ENCODE measurements at regions not wholly inside any gene's neighbourhood (a gene's known extent, or its start where the extent isn't known, plus 50 kb on each side); places are given as distances from the start of the nearest gene placed in this dataset.
"Not testable (repeated sequence)": the region's sequence is repeated elsewhere in the genome, so short reads cannot be mapped to it uniquely, and the experiment has no call there.

- Mint-ChIP-seq H3K27me3 (peaks cover 4 to 8% of the 10 kb centered on the region in 2 donors), H3K27ac (no peak overlapping the region), H3K4me3 (no peak overlapping the region), H3K4me1 (peaks cover 19 to 28% of the 10 kb centered on the region in 2 donors), H3K9me3 (peaks cover 0 to 3% of the 10 kb centered on the region in 2 donors), H3K36me3 (no peaks in the 10 kb centered on the region)
- peak; percentile 38 for DNase-seq
- ATAC-seq (replicated peaks), result peak; percentile 80 to 86
Measured at GRCh38 chr7:28328822-28329660, 83.3 kb upstream of the CREB5 start.

- peak; percentile 64 to 65 for ATAC-seq (replicated peaks)
- Mint-ChIP-seq H3K9me3 (peaks cover 0 to 6% of the 10 kb centered on the region in 2 donors), H3K36me3 (no peaks in the 10 kb centered on the region), H3K27me3 (peaks cover 4 to 8% of the 10 kb centered on the region in 2 donors), H3K27ac (no peak overlapping the region), H3K4me3 (peak overlapping the region in 1 of 2 donors; percentile 54), H3K4me1 (peaks cover 19 to 28% of the 10 kb centered on the region in 2 donors)
- DNase-seq, result peak; percentile 19
Measured at GRCh38 chr7:28329661-28330363, 82.5 kb upstream of the CREB5 start.

DNA sequence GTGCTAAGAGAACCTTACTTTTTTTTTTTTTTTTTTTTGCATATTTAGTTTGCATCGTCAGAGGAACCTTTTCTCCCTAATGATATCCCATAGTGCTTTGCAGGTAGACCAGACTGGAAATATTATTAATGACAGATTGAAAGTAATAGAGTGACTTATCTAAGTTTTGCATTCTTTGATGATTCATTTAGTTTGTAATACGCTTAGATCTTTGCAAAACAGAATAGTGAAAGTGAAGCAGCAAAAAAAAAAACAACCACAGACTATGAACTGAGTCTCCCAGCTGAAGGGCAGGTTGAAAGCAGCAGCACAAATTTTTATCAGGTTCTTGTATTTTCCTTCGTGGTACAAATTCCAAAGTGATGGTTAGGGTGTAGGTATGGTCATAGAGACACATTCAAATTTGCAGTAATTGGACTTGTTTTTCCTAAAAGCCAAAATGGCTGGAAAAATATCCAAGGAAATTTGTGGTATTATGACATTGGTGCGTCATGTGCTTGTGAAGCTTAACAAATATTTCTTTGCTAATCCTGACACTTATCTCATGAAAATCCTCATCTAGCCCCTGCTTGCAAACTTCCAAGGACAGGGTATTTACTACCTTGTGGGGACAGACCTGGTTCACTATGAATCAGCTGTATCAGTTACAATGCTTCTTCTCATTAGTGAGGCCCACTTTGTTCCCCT is 81.8 kb upstream of the CREB5 start:
- Mint-ChIP-seq H3K4me3 (peak overlapping the region; percentile 44 to 54), H3K36me3 (no peaks in the 10 kb centered on the region), H3K4me1 (peaks cover 19 to 28% of the 10 kb centered on the region in 2 donors), H3K27me3 (peaks cover 1 to 8% of the 10 kb centered on the region in 2 donors), H3K9me3 (peaks cover 0 to 8% of the 10 kb centered on the region in 2 donors), H3K27ac (no peak overlapping the region)
- DNase-seq, result no peak
- ATAC-seq (replicated peaks), result peak; percentile 40 to 54

GRCh38 chr7:28332046-28332445 is 80.3 kb upstream of the CREB5 start:
- H3K27ac Mint-ChIP-seq, result no peak overlapping the region
- H3K27me3 Mint-ChIP-seq, result peaks cover 0 to 8% of the 10 kb centered on the region in 2 donors
- no peak for DNase-seq
- H3K4me3 Mint-ChIP-seq, result no peak overlapping the region
- H3K36me3 Mint-ChIP-seq, result no peaks in the 10 kb centered on the region
- H3K9me3 Mint-ChIP-seq, result peaks cover 0 to 8% of the 10 kb centered on the region in 2 donors
- no peak for ATAC-seq (replicated peaks)
- peaks cover 19 to 28% of the 10 kb centered on the region in 2 donors for H3K4me1 Mint-ChIP-seq

- not testable (repeated sequence) for H3K27ac Mint-ChIP-seq; H3K9me3 Mint-ChIP-seq; H3K36me3 Mint-ChIP-seq; ATAC-seq (replicated peaks); DNase-seq; H3K4me3 Mint-ChIP-seq
- peaks cover 19 to 28% of the 10 kb centered on the region in 2 donors for H3K4me1 Mint-ChIP-seq
- peaks cover 3 to 13% of the 10 kb centered on the region in 2 donors for H3K27me3 Mint-ChIP-seq
Measured at GRCh38 chr7:28333548-28333947, 78.8 kb upstream of the CREB5 start.

DNA sequence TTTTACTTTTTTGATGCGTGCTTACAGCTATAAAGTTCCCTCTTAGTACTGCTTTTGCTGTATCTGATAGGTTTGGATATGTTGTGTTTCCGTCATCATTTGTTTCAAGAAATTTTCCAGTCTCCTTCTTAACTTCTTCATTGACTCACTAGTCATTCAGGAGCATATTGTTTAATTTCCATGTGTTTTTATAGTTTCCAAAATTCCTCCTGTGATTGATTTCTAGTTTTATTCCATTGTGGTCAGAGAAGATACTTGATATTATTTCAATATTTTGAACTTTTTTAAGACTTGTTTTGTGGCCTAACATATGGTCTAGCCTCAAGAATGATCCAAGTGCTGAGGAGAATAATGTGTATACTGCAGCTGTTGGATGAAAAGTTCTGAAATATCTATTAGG is 75.5 kb upstream of the CREB5 start:
- H3K27me3 Mint-ChIP-seq, result peaks cover 19 to 21% of the 10 kb centered on the region in 2 donors

DNA sequence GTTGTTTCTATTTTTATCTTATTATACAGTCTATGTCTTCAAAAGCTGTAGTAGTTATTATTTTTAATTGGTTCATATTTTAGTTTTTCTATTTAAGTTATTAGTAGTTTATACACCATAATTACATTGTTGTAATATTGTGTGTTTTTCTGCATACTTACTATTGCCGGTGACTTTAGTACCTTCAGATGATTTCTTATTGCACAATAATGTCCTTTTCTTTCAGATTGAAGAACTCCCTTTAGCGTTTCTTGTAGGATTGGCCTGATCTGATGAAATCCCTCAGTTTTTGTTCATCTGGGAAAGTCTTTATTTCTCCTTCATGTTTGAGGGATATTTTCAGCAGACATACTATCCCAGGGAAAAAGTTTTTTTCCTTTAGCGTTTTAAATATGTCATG is 74.3 kb upstream of the CREB5 start:
- H3K36me3 Mint-ChIP-seq, result no peaks in the 10 kb centered on the region
- H3K27me3 Mint-ChIP-seq, result peaks cover 21 to 23% of the 10 kb centered on the region in 2 donors
- no peak for ATAC-seq (replicated peaks)
- H3K4me1 Mint-ChIP-seq, result no peaks in the 10 kb centered on the region
- peaks cover 0 to 12% of the 10 kb centered on the region in 2 donors for H3K9me3 Mint-ChIP-seq
- DNase-seq, result no peak
- no peak overlapping the region for H3K27ac Mint-ChIP-seq
- no peak overlapping the region for H3K4me3 Mint-ChIP-seq

More for the DNA sequence above, 75.5 kb upstream of the CREB5 start:
- Mint-ChIP-seq H3K36me3 (no peaks in the 10 kb centered on the region), H3K9me3 (peaks cover 0 to 12% of the 10 kb centered on the region in 2 donors), H3K4me3 (no peak overlapping the region), H3K27ac (no peak overlapping the region), H3K4me1 (no peaks in the 10 kb centered on the region)
- ATAC-seq (replicated peaks), result no peak
- no peak for DNase-seq

DNA sequence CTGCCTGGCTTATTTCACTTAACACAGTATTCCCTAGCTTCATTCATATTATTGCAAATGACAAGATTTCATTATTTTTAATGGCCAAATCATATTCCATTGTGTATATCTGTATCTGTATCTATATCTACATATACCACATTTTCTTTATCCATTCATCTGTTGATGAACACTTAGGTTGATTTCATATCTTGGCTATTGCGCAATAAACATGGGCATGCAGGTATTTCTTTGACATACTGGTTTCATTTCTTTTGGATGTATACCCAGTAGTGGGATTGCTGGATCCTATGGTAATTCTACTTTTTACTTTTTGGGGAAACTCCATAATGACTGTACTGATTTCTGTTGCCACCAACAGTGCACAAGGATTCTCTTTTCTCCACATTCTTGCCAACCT is 68.9 kb upstream of the CREB5 start:
- Mint-ChIP-seq H3K27me3 (peaks cover 29 to 40% of the 10 kb centered on the region in 2 donors), H3K4me1 (peaks cover 0 to 2% of the 10 kb centered on the region in 2 donors), H3K9me3 (peaks cover 0 to 4% of the 10 kb centered on the region in 2 donors), H3K36me3 (no peaks in the 10 kb centered on the region), H3K4me3 (no peak overlapping the region), H3K27ac (no peak overlapping the region)
- no peak for DNase-seq
- no peak for ATAC-seq (replicated peaks)

- no peak for DNase-seq
- H3K36me3 Mint-ChIP-seq, result no peaks in the 10 kb centered on the region
- H3K9me3 Mint-ChIP-seq, result no peaks in the 10 kb centered on the region
- H3K4me1 Mint-ChIP-seq, result peaks cover 0 to 2% of the 10 kb centered on the region in 2 donors
- no peak for ATAC-seq (replicated peaks)
- H3K27ac Mint-ChIP-seq, result no peak overlapping the region
- H3K4me3 Mint-ChIP-seq, result no peak overlapping the region
- peaks cover 32 to 38% of the 10 kb centered on the region in 2 donors for H3K27me3 Mint-ChIP-seq
Measured at GRCh38 chr7:28346256-28346655, 66.1 kb upstream of the CREB5 start.

GRCh38 chr7:28346676-28347363 is 65.5 kb upstream of the CREB5 start:
- peaks cover 0 to 2% of the 10 kb centered on the region in 2 donors for H3K4me1 Mint-ChIP-seq
- no peak overlapping the region for H3K27ac Mint-ChIP-seq
- peaks cover 33 to 35% of the 10 kb centered on the region in 2 donors for H3K27me3 Mint-ChIP-seq
- no peaks in the 10 kb centered on the region for H3K9me3 Mint-ChIP-seq
- ATAC-seq (replicated peaks) (no peak), DNase-seq (no peak)
- no peaks in the 10 kb centered on the region for H3K36me3 Mint-ChIP-seq
- H3K4me3 Mint-ChIP-seq, result no peak overlapping the region

GRCh38 chr7:28347475-28348318 is 64.6 kb upstream of the CREB5 start:
- Mint-ChIP-seq H3K4me3 (no peak overlapping the region), H3K27ac (no peak overlapping the region), H3K36me3 (no peaks in the 10 kb centered on the region), H3K4me1 (peaks cover 0 to 2% of the 10 kb centered on the region in 2 donors), H3K27me3 (peaks cover 29 to 36% of the 10 kb centered on the region in 2 donors), H3K9me3 (no peaks in the 10 kb centered on the region)
- DNase-seq (no peak), ATAC-seq (replicated peaks) (no peak)

DNA sequence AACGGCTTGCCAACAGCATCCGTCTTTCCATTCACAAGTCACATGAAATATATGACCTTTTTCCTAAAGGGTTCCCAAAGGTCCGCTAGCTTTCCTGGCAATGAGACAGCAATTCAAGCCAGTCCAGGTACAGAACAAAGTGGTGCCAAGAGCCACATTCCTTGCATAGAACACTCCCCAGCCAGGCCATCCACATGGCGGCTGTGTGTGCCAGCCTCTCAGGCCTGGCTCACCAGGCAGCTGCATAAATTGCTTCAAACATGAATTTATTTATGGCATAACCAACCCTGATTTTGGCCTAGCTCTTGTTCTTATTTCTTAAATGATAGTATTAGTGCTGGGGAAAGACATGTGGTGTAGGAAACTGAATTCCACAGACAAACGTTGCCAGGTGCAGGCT is 63.7 kb upstream of the CREB5 start:
- no peak overlapping the region for H3K4me3 Mint-ChIP-seq
- H3K27ac Mint-ChIP-seq, result no peak overlapping the region
- no peaks in the 10 kb centered on the region for H3K9me3 Mint-ChIP-seq
- peaks cover 29 to 42% of the 10 kb centered on the region in 2 donors for H3K27me3 Mint-ChIP-seq
- DNase-seq (no peak), ATAC-seq (replicated peaks) (no peak)
- H3K36me3 Mint-ChIP-seq, result no peaks in the 10 kb centered on the region
- peaks cover 0 to 2% of the 10 kb centered on the region in 2 donors for H3K4me1 Mint-ChIP-seq

- Mint-ChIP-seq H3K36me3 (no peaks in the 10 kb centered on the region), H3K4me3 (no peak overlapping the region), H3K27ac (no peak overlapping the region), H3K9me3 (no peaks in the 10 kb centered on the region), H3K4me1 (peaks cover 0 to 2% of the 10 kb centered on the region in 2 donors), H3K27me3 (peaks cover 23 to 32% of the 10 kb centered on the region in 2 donors)
- DNase-seq (no peak), ATAC-seq (replicated peaks) (no peak)
Measured at GRCh38 chr7:28349637-28350036, 62.7 kb upstream of the CREB5 start.
